Liver (tissue), 3 donors: ENCODE measurements at regions not wholly inside any gene's neighbourhood (a gene's known extent, or its start where the extent isn't known, plus 50 kb on each side); places are given as distances from the start of the nearest gene placed in this dataset.

Source experiments
- RXRA ChIP-seq, 2 donors: IDR thresholded peaks; 2 replicates each; pipeline ENCODE4 v1.6.1; 2017 to 2018; ENCODE audit warnings: antibody characterized with exemption in 2 of 2, mild to moderate bottlenecking in 1 of 2
- TAF1 ChIP-seq: conservative IDR thresholded peaks from 2 replicates; pipeline ENCODE4 v1.6.1; 2016; ENCODE audit warnings: antibody characterized with exemption, mild to moderate bottlenecking
- YY1 ChIP-seq: IDR thresholded peaks from 2 replicates; pipeline ENCODE4 v1.6.1; 2016; ENCODE audit warnings: antibody characterized with exemption, mild to moderate bottlenecking
- TF ChIP-seq, protein P1 (sequence below): fragments of 150-350 bp; IDR thresholded peaks from 2 replicates; pipeline ENCODE4 v1.5.1; 2017; ENCODE audit warnings: improper control_type of control experiment, low read depth, low read length; ENCODE audit not compliant: missing input control
- TF ChIP-seq, protein P2 (sequence below): IDR thresholded peaks from 2 replicates; pipeline ENCODE4 v1.6.1; 2016; ENCODE audit warnings: antibody characterized with exemption, mild to moderate bottlenecking
- TF ChIP-seq, protein P3 (sequence below): IDR thresholded peaks from 2 replicates; pipeline ENCODE4 v1.6.1; 2016; ENCODE audit warnings: antibody characterized with exemption
- TF ChIP-seq, protein P4 (sequence below): IDR thresholded peaks from 2 replicates; pipeline ENCODE4 v1.6.1; 2016; ENCODE audit warnings: antibody characterized with exemption
- donor health status: healthy.
- donor health status: healthy.

DNA sequence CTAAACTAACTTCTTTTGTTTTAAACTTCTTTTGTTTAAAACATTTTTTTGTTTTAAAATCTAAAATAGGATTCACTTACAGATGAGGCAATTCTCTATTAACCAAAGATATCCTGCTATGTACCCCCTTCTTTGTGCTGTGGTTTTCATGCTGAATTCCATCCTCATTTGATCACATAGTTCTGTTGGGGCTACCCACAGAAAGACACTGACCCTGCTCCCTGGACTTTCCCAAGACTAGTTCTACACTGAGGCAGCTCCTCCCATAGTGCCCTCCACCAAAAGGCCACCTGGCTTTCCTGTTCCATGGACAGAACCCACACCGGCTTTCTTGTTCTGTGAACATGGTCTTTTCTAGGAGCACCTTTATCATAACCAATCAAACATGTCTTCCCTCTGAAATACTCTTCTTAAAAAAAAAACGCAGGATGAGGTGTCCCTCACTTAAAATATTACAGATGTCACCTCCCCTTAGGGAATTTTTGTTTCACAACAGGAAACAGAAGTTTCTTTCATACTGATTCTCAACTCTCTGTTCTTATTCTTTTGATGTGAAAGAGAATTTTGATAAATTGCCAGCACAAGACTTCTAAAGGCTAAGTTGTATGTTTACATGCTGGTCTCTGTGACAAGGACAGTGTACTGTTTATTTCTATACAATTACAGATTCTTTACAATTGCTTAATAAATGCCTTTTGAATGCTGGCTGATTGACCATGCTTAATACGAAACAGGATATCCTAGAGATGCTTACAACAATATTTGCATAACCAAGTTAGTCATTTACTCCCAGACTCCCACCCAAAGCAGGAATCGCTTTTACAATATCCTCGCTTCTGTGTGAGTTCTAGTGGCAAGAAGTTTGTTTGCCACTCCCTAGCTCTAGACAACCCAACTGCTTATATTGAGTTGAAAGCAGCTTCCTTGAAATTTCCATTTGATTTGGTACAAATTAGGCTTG is 300.4 kb downstream of the DTWD2 start:
- TF ChIP-seq, protein P1, sequence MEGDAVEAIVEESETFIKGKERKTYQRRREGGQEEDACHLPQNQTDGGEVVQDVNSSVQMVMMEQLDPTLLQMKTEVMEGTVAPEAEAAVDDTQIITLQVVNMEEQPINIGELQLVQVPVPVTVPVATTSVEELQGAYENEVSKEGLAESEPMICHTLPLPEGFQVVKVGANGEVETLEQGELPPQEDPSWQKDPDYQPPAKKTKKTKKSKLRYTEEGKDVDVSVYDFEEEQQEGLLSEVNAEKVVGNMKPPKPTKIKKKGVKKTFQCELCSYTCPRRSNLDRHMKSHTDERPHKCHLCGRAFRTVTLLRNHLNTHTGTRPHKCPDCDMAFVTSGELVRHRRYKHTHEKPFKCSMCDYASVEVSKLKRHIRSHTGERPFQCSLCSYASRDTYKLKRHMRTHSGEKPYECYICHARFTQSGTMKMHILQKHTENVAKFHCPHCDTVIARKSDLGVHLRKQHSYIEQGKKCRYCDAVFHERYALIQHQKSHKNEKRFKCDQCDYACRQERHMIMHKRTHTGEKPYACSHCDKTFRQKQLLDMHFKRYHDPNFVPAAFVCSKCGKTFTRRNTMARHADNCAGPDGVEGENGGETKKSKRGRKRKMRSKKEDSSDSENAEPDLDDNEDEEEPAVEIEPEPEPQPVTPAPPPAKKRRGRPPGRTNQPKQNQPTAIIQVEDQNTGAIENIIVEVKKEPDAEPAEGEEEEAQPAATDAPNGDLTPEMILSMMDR: no peak
- TF ChIP-seq RXRA (IDR thresholded peaks at IDR 0.05): no peak
- TF ChIP-seq, protein P2, sequence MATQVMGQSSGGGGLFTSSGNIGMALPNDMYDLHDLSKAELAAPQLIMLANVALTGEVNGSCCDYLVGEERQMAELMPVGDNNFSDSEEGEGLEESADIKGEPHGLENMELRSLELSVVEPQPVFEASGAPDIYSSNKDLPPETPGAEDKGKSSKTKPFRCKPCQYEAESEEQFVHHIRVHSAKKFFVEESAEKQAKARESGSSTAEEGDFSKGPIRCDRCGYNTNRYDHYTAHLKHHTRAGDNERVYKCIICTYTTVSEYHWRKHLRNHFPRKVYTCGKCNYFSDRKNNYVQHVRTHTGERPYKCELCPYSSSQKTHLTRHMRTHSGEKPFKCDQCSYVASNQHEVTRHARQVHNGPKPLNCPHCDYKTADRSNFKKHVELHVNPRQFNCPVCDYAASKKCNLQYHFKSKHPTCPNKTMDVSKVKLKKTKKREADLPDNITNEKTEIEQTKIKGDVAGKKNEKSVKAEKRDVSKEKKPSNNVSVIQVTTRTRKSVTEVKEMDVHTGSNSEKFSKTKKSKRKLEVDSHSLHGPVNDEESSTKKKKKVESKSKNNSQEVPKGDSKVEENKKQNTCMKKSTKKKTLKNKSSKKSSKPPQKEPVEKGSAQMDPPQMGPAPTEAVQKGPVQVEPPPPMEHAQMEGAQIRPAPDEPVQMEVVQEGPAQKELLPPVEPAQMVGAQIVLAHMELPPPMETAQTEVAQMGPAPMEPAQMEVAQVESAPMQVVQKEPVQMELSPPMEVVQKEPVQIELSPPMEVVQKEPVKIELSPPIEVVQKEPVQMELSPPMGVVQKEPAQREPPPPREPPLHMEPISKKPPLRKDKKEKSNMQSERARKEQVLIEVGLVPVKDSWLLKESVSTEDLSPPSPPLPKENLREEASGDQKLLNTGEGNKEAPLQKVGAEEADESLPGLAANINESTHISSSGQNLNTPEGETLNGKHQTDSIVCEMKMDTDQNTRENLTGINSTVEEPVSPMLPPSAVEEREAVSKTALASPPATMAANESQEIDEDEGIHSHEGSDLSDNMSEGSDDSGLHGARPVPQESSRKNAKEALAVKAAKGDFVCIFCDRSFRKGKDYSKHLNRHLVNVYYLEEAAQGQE: no peak
- TF ChIP-seq, protein P3, sequence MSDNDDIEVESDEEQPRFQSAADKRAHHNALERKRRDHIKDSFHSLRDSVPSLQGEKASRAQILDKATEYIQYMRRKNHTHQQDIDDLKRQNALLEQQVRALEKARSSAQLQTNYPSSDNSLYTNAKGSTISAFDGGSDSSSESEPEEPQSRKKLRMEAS: no peak
- TF ChIP-seq YY1: no peak
- TF ChIP-seq TAF1: no peak
- TF ChIP-seq, protein P4, sequence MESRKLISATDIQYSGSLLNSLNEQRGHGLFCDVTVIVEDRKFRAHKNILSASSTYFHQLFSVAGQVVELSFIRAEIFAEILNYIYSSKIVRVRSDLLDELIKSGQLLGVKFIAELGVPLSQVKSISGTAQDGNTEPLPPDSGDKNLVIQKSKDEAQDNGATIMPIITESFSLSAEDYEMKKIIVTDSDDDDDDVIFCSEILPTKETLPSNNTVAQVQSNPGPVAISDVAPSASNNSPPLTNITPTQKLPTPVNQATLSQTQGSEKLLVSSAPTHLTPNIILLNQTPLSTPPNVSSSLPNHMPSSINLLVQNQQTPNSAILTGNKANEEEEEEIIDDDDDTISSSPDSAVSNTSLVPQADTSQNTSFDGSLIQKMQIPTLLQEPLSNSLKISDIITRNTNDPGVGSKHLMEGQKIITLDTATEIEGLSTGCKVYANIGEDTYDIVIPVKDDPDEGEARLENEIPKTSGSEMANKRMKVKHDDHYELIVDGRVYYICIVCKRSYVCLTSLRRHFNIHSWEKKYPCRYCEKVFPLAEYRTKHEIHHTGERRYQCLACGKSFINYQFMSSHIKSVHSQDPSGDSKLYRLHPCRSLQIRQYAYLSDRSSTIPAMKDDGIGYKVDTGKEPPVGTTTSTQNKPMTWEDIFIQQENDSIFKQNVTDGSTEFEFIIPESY: no peak
